Islet precursor cell (in vitro differentiated cells): ENCODE measurements at regions not wholly inside any gene's neighbourhood (a gene's known extent, or its start where the extent isn't known, plus 50 kb on each side); places are given as distances from the start of the nearest gene placed in this dataset.
A peak's percentile ranks its signal among the peaks of the same experiment; 100 is the strongest.
"Not testable (repeated sequence)": the region's sequence is repeated elsewhere in the genome, so short reads cannot be mapped to it uniquely, and the experiment has no call there.

Experiments
- DNase-seq: peaks from one replicate; pipeline ENCODE4 v3.0.0-alpha.2; 2018

DNA sequence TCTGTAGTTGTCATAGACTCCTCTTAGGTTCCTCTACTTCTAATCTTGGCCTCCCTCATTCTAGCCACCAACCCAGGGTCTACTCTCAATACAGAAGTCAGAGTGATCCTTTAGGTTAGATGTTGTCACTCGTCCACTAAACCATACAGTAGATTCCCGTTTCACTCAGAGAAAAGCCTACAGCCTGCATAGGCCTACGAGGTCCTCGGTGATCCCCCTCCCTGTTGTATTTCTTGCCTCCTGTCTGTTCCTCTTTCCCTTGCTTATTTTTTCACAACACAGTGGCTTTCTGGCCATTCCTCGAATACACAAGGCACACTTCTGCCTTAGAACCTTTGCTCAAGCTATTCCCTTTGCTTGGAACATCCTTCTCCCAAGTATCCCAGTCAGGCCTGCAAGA lies 183.0 kb upstream of the PRSS1 start:
- no peak for DNase-seq

- not testable (repeated sequence) for DNase-seq
These were observed 185.1 kb upstream of the PRSS1 start for GRCh38 chr7:142564125-142564524.

- DNase-seq = no peak
These were observed 185.8 kb upstream of the PRSS1 start for GRCh38 chr7:142563470-142563869.

GRCh38 chr7:142562688-142563087 lies 186.6 kb upstream of the PRSS1 start:
- no peak for DNase-seq

GRCh38 chr7:142561396-142561795 lies 187.9 kb upstream of the PRSS1 start:
- not testable (repeated sequence) for DNase-seq

DNA sequence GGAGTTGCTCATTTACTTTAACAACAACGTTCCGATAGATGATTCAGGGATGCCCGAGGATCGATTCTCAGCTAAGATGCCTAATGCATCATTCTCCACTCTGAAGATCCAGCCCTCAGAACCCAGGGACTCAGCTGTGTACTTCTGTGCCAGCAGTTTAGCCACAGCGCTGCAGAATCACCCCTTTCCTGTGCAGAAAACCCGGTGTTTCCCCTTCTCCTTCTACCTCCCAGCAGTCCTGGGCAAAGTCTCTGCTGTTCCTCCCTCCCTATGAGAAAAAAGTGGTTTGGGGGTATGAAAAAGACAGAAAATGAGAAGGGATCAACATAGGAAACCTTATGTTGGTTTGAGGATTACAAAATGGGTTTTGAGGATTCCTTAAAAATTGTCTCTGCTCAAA lies 188.5 kb upstream of the PRSS1 start:
- DNase-seq = not testable (repeated sequence)

GRCh38 chr7:142560166-142560565 lies 189.1 kb upstream of the PRSS1 start:
- DNase-seq = no peak

- peak; percentile 73 for DNase-seq
These were observed 191.2 kb upstream of the PRSS1 start for GRCh38 chr7:142557971-142558582.

GRCh38 chr7:142556740-142557139 lies 192.5 kb upstream of the PRSS1 start:
- peak; percentile 97 for DNase-seq

DNA sequence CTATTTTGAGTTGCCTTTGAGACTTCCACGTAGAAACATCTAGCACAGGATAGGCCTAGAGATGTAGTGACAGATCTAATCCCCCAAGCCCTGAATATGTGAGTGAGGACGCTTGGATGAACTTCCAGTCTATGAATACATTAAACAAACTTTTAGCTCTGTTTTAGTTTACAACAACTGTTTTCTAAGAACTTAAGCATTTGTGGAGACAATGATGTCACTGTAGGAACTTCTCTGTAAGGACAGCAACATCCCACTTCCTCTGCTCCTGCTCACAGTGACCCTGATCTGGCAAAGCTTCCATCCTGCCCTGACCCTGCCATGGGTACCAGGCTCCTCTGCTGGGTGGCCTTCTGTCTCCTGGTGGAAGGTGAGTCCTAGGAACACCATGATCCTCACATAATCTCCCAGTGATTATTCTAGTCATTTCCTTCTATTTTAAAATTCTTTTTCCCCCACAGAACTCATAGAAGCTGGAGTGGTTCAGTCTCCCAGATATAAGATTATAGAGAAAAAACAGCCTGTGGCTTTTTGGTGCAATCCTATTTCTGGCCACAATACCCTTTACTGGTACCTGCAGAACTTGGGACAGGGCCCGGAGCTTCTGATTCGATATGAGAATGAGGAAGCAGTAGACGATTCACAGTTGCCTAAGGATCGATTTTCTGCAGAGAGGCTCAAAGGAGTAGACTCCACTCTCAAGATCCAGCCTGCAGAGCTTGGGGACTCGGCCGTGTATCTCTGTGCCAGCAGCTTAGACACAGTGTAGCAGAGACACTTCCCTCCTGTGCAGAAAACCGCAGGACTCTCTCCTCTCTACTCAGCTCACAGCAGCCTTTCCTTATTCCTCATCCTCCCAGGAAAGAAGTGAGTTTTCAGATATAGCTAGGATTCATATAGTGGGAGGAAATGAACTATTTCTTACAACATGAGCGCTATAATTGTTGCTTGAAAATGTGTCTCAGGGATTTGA lies 194.4 kb upstream of the PRSS1 start:
- DNase-seq = no peak

DNA sequence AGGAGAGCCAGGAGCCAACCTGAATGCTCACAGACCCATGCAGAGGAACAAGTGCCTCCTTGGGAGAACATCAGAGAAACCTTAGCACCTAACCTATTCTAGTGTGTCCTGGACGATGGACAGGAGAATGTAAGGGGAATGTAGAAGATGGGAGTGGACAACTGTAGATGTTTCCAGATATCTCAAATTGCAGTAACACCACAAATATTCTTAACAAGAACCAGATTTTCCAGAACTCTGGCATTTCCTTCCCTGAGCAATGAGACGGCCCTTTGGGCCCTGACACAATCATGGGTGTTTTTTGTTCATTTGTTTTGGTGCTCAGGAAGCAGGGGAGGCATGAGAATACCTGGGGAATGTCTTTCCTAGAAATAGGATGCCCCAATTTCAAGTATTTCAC lies 196.1 kb upstream of the PRSS1 start:
- no peak for DNase-seq

GRCh38 chr7:142548978-142549377 lies 200.3 kb upstream of the PRSS1 start:
- DNase-seq = no peak

- no peak for DNase-seq
These were observed 202.8 kb upstream of the PRSS1 start for GRCh38 chr7:142546452-142546851.

- DNase-seq = no peak
These were observed 206.3 kb upstream of the PRSS1 start for GRCh38 chr7:142542942-142543341.

DNA sequence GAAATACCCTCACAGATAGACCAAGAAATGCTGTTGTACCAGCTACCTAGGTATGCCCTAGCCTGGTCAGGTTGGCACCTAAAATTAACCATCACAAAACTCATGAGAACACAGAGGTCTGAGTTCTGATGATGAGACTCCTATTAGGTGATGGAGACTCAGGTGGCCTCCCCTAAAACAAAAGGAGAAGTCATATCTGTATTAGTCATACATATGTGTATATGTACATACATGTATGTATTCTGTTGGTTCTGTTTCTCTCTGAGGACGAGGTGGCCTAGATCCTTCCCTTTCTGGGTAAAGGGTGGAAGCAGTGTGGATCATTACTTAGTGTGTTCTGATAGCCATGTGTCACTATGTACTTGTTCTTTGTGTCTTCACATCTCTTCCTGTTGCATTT lies 207.2 kb upstream of the PRSS1 start:
- no peak for DNase-seq

DNA sequence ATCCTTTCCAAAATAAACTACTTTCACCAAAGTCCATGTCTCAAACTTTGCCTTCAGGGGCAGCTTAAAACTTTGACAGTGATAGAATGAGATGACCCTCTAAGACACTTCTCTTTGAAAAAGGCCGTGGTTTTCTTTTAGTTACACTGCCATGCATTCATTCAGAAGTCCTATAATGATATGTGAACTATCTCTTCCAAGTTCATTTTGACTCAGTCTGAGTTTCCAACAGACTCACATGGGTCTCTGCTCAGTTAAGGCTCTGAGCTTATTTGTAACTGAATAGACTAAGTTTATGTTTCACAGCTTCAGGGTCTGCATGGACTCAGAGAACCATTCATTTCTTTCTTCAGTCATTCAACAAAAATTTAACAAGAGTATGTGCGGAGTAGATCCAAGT lies 208.9 kb upstream of the PRSS1 start:
- no peak for DNase-seq

GRCh38 chr7:142539901-142540300 lies 209.4 kb upstream of the PRSS1 start:
- DNase-seq = no peak

DNA sequence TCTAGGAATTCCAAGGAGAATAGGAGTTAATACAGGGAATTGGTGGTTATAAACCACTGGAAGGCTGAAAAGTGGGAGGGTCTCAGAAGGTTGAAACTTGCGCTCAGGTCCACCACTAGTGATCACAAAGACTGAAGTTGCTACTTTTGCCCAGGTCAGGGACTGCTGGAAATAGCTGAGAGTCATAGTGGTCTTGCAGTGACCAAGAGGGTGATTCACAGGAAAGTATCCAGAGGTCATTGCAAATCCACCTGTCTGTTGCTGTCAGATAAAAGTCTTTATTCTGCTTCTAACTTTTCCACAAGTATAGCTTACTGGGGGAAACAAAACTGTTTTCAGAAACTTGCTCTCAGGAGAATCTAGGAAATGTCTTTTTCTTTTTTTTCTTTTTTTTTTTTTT lies 211.5 kb upstream of the PRSS1 start:
- DNase-seq = no peak

GRCh38 chr7:142535123-142535779 lies 214.0 kb upstream of the PRSS1 start:
- DNase-seq = peak; percentile 90

DNA sequence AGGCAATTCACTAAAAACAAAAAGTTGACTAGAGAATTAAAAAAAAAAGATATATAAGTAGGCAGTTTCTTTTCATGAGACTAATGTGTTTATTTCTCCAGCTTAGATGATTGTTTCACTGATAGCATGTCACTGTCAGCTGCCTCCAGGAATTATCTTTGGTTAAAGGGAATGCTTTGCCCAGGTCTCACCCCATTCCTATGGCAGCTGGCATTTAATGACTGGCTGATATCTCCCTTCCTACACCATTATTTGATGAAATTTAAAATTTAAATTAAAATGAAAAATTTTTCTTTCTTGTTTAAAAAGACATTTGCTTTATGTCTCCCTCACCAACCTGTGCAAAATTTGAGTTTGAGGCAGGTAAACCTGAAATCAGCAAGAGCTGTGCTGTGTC lies 214.5 kb upstream of the PRSS1 start:
- DNase-seq = no peak

- DNase-seq = no peak
These were observed 215.4 kb upstream of the PRSS1 start for GRCh38 chr7:142533920-142534319.

DNA sequence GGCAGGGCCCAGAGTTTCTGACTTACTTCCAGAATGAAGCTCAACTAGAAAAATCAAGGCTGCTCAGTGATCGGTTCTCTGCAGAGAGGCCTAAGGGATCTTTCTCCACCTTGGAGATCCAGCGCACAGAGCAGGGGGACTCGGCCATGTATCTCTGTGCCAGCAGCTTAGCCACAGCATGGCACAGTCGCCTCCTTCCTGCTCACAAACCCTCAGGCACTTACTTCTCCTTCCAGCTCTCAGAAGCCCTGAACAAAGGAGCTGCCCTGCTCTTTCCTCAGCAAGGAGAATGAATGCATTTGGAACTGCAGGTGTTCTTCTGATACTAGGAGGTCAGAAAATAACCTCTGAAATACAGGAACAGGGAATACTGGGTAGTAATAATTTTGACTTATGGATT lies 219.7 kb upstream of the PRSS1 start:
- no peak for DNase-seq

DNA sequence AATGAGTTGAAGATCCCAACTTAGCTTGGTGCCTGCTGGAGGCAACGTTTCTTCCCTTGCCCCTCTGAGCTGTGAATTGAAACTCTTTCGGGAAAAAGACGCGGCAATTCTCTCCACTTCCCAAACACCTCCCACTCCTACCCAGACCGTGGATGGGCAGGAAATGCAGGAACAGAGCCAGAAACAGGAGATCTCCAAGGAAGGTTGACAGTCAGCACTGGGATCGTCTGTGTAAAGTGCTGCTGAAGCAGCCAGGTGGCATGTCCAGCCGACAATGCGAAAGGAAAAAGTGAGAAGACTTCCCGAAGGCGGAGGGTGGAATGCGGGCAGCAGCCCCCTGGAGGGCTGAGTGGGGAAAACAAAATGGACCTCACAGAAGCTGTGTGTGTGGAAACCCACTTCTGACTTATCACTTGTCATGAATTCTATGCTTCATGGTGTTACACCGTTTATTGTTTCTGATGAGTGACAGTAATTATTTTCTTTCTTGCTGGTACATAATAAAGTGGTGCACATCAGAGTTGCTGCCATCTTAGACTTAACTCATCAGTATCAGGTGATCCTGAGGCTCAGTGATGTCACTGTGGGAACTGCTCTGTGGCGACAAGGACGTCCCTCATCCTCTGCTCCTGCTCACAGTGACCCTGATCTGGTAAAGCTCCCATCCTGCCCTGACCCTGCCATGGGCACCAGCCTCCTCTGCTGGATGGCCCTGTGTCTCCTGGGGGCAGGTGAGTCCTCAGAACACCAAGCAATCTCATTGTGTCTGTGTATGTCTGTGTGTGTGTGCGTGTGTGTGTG lies 220.5 kb upstream of the PRSS1 start:
- DNase-seq = no peak
